Neural progenitor cell (in vitro differentiated cells): ENCODE measurements at regions not wholly inside any gene's neighbourhood (a gene's known extent, or its start where the extent isn't known, plus 50 kb on each side); places are given as distances from the start of the nearest gene placed in this dataset.

Experiments used
- DNase-seq: peaks from one replicate; pipeline ENCODE4 v3.0.0-alpha.2; 2016; ENCODE audit warnings: low spot score
- H2AFZ ChIP-seq: fragments of 200-600 bp; sonication (generic); replicated peaks from 2 replicates; pipeline ENCODE4 v1.6.1; 2016; ENCODE audit warnings: antibody characterized with exemption
- H3F3A ChIP-seq: fragments of 200-600 bp; sonication (generic); 2 replicates; pipeline ENCODE4 v1.6.1; 2016; ENCODE audit warnings: antibody characterized with exemption, low read depth
- H3K27ac ChIP-seq: fragments of 200-600 bp; sonication (generic); 2 replicates; pipeline ENCODE4 v1.5.1; 2016; ENCODE audit warnings: mild to moderate bottlenecking
- H3K27me3 ChIP-seq: fragments of 200-600 bp; sonication (generic); 2 replicates; pipeline ENCODE4 v1.6.1; 2016; ENCODE audit warnings: mild to moderate bottlenecking, moderate library complexity
- H3K36me3 ChIP-seq: fragments of 200-600 bp; sonication (generic); 2 replicates; pipeline ENCODE4 v1.5.1; 2016
- H3K4me1 ChIP-seq: fragments of 200-600 bp; sonication (generic); 2 replicates; pipeline ENCODE4 v1.6.1; 2016; ENCODE audit warnings: mixed run types
- H3K4me2 ChIP-seq: fragments of 200-600 bp; sonication (generic); 2 replicates; pipeline ENCODE4 v1.6.1; 2016
- H3K4me3 ChIP-seq: fragments of 200-600 bp; sonication (generic); 2 replicates; pipeline ENCODE4 v1.5.1; 2016
- H3K79me2 ChIP-seq: fragments of 200-600 bp; sonication (generic); 2 replicates; pipeline ENCODE4 v1.6.1; 2016; ENCODE audit warnings: low read depth
- H3K9ac ChIP-seq: fragments of 200-600 bp; sonication (generic); 2 replicates; pipeline ENCODE4 v1.6.1; 2016
- H3K9me3 ChIP-seq: fragments of 200-600 bp; sonication (generic); 2 replicates; pipeline ENCODE4 v1.5.1; 2016; ENCODE audit warnings: low read depth
- H4K20me1 ChIP-seq: fragments of 200-600 bp; sonication (generic); 2 replicates; pipeline ENCODE4 v1.6.1; 2016; ENCODE audit warnings: low read depth
- H3K27ac Mint-ChIP-seq: 3 replicates; pipeline ENCODE4 v1.8.0; 2021; ENCODE audit warnings: mixed read lengths
- H3K27me3 Mint-ChIP-seq: 2 replicates; pipeline ENCODE4 v1.8.0; 2022; ENCODE audit warnings: low read depth, mild to moderate bottlenecking, inconsistent platforms, moderate library complexity, mixed read lengths; ENCODE audit not compliant: insufficient read depth
- H3K36me3 Mint-ChIP-seq: 3 replicates; pipeline ENCODE4 v1.8.0; 2021; ENCODE audit warnings: mixed read lengths
- H3K4me1 Mint-ChIP-seq: 3 replicates; pipeline ENCODE4 v1.8.0; 2021; ENCODE audit warnings: mixed read lengths
- H3K4me3 Mint-ChIP-seq: 3 replicates; pipeline ENCODE4 v1.8.0; 2021; ENCODE audit warnings: mild to moderate bottlenecking, moderate library complexity, mixed read lengths
- H3K9me3 Mint-ChIP-seq: 3 replicates; pipeline ENCODE4 v1.8.0; 2020; ENCODE audit warnings: mixed read lengths
- CTCF ChIP-seq: fragments of 200-600 bp; sonication (generic); IDR thresholded peaks from 2 replicates; pipeline ENCODE4 v1.5.1; 2017; ENCODE audit warnings: antibody characterized with exemption, mild to moderate bottlenecking
- EZH2 ChIP-seq: fragments of 200-600 bp; sonication (generic); IDR thresholded peaks from 2 replicates; pipeline ENCODE4 v1.6.1; 2017; ENCODE audit warnings: antibody characterized with exemption, mild to moderate bottlenecking, moderate library complexity
- EZH2phosphoT487 ChIP-seq: fragments of 200-600 bp; sonication (generic); IDR thresholded peaks from 2 replicates; pipeline ENCODE4 v1.6.1; 2017; ENCODE audit warnings: antibody characterized with exemption

GRCh38 chrX:16222151-16222550 is 54.9 kb downstream of the MAGEB17 start:
- no peak overlapping the region for H3K4me3 Mint-ChIP-seq
- H3K27ac ChIP-seq: no peak overlapping the region
- H3K9ac ChIP-seq: no peak overlapping the region
- H3K36me3 ChIP-seq: no peaks in the 10 kb centered on the region
- no peak for TF ChIP-seq CTCF
- no peak for TF ChIP-seq EZH2phosphoT487
- no peak for TF ChIP-seq EZH2
- no peak overlapping the region for H2AFZ ChIP-seq
- no peaks in the 10 kb centered on the region for H3K4me1 ChIP-seq
- H3K27me3 ChIP-seq: no peaks in the 10 kb centered on the region
- H3F3A ChIP-seq: no peaks in the 10 kb centered on the region
- peaks cover 7% of the 10 kb centered on the region for H3K9me3 ChIP-seq
- DNase-seq: no peak
- peaks cover 2% of the 10 kb centered on the region for H3K27me3 Mint-ChIP-seq
- H3K36me3 Mint-ChIP-seq: no peaks in the 10 kb centered on the region
- H3K9me3 Mint-ChIP-seq: peaks cover 21% of the 10 kb centered on the region
- H3K4me2 ChIP-seq: no peak overlapping the region
- no peak overlapping the region for H3K27ac Mint-ChIP-seq
- no peaks in the 10 kb centered on the region for H4K20me1 ChIP-seq
- no peaks in the 10 kb centered on the region for H3K79me2 ChIP-seq
- no peaks in the 10 kb centered on the region for H3K4me1 Mint-ChIP-seq
- H3K4me3 ChIP-seq: no peak overlapping the region

- H4K20me1 ChIP-seq: no peaks in the 10 kb centered on the region
- Mint-ChIP-seq H3K27ac (no peak overlapping the region), H3K4me1 (no peaks in the 10 kb centered on the region), H3K36me3 (no peaks in the 10 kb centered on the region), H3K4me3 (no peak overlapping the region), H3K9me3 (peaks cover 21% of the 10 kb centered on the region), H3K27me3 (peaks cover 2% of the 10 kb centered on the region)
- H3K79me2 ChIP-seq: no peaks in the 10 kb centered on the region
- no peak overlapping the region for H3K4me2 ChIP-seq
- DNase-seq: no peak
- H3K27ac ChIP-seq: no peak overlapping the region
- TF ChIP-seq EZH2phosphoT487 (no peak), CTCF (no peak), EZH2 (no peak)
- no peak overlapping the region for H3K9ac ChIP-seq
- H3K36me3 ChIP-seq: no peaks in the 10 kb centered on the region
- no peaks in the 10 kb centered on the region for H3F3A ChIP-seq
- H3K4me1 ChIP-seq: no peaks in the 10 kb centered on the region
- H2AFZ ChIP-seq: no peak overlapping the region
- H3K9me3 ChIP-seq: peaks cover 7% of the 10 kb centered on the region
- no peaks in the 10 kb centered on the region for H3K27me3 ChIP-seq
- H3K4me3 ChIP-seq: no peak overlapping the region
Observed at GRCh38 chrX:16223385-16223784, 56.1 kb downstream of the MAGEB17 start.

GRCh38 chrX:16239211-16239610 is 71.9 kb downstream of the MAGEB17 start:
- Histone ChIP-seq H3K27me3 (no peaks in the 10 kb centered on the region), H3K36me3 (no peaks in the 10 kb centered on the region), H3K4me2 (no peak overlapping the region), H3K4me3 (no peak overlapping the region), H3K9ac (no peak overlapping the region), H3K79me2 (no peaks in the 10 kb centered on the region), H3K9me3 (peaks cover 3% of the 10 kb centered on the region), H2AFZ (no peak overlapping the region), H3K27ac (no peak overlapping the region), H3F3A (no peaks in the 10 kb centered on the region), H3K4me1 (no peaks in the 10 kb centered on the region), H4K20me1 (no peaks in the 10 kb centered on the region)
- Mint-ChIP-seq H3K4me3 (no peak overlapping the region), H3K36me3 (no peaks in the 10 kb centered on the region), H3K9me3 (peaks cover 5% of the 10 kb centered on the region), H3K4me1 (no peaks in the 10 kb centered on the region), H3K27ac (no peak overlapping the region), H3K27me3 (peaks cover 2% of the 10 kb centered on the region)
- no peak for DNase-seq
- TF ChIP-seq EZH2 (no peak), CTCF (no peak), EZH2phosphoT487 (no peak)
